HG03521 (cell line): ENCODE measurements at regions not wholly inside any gene's neighbourhood (a gene's known extent, or its start where the extent isn't known, plus 50 kb on each side); places are given as distances from the start of the nearest gene placed in this dataset.

ENCODE experiments used
- ATAC-seq: cut with Tn5 transposase; IDR thresholded peaks from one replicate; pipeline ENCODE4 v1.9.1; 2021; ENCODE audit warnings: mild to moderate bottlenecking, moderate library complexity; ENCODE audit not compliant: unreplicated experiment

DNA sequence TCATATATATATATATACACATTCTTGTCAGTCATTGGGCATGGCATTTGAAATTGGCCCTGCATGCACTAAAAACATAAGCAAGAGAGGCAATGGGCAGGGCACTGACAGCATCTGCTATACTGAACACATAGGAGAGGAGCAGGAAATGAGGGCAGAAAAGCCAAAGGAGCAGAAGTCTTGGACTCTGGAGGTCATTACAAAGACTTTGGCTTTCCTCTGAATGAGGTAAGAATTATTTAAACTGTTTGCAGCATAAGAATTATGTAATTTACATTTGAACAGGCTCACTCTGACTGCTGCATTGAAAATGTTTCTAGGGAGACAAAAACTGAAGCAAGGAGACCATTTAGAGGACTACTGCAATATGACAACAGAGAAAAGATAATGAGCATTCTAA is 396.5 kb downstream of the PRDM5 start:
- no peak for ATAC-seq

DNA sequence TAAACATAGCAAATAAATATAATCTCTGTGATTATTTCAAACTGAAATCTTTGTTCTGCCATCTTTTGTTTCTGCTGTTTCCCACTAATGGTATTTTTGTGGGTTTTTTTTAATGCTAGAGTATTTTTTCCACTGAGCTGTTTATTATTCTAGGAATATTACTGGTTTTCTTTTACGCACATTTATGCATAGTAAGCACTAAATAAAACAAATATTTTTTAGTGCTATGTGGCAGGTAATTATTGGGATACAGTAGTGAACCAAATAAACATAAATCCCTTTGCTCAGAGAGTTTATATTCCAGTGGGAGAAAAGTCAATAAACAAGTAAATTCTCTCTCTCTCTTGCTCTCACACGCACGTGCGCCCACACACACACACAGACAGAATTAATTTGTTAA is 397.4 kb downstream of the PRDM5 start:
- no peak for ATAC-seq

DNA sequence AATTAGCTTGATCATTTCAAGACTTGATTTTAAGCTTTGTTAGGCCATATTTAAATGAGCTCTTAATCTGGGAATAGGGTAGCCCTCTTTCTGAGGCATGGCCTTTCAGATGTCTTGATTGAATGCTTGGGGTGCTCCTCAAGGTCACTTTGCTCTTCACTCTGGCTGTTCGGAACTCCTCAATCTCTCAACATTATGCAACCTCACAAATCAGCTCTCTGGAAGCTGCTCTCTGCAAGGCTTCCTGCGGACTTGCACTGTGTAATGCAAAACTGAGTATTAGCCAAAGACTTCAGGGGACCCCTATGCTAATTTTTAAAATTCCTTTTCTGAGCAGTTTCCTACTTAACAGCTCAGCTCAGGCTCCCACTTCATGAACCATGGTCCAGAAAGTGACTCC is 398.3 kb downstream of the PRDM5 start:
- no peak for ATAC-seq

DNA sequence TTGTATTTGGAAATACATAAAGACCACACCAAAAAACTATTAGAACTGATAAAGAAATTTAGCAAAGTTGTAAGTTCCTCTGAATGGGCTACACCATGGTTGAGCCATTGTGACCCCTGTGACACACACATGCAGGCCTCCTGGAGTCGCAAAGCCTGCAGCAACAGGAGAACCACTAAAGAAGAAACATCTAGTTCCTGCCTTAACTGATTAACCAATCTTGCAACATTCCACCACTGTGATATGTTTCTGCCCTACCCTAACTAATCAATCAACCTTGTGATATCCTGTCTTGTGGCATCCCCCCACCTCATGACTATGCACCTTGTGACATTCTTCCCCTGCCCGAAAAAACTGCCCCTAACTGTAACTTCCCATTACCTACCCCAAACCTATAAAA is 401.8 kb downstream of the PRDM5 start:
- ATAC-seq: no peak

DNA sequence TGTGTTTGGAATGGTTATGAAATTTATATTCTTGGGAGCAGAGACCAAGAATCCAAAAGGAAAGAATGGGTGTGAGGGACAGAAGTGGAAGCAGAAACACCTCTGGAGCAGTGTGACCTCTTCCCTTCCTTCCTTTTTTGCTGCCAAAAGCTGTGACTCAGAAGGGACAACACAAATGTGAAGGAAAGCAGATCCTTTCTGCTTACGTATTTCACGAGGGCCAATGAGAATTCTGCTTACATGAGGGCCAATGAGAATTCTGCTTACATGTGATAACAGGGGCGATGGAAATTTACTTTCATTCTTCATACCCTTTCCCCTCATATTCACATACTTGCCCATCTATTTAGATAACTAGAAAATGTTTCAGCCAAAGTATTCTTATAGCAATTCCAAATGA is 404.6 kb downstream of the PRDM5 start:
- no peak for ATAC-seq

DNA sequence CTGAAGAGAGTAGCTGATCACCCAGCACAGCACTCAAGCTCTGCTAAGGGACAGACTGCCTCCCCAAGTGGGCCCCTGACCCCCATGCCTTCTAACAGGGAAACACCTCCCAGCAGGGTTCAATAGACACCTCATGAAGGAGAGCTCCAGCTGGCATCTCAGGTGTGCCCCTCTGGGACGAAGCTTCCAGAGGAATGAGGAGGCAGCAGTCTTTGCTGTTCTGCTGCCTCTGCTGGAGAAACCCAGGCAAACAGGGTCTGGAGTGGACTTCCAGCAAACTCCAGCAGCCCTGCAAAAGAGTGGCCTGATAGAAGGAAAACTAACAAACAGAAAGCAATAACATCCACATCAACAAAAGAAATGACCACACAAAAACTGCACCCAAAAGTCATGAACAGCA is 412.8 kb downstream of the PRDM5 start:
- no peak for ATAC-seq

DNA sequence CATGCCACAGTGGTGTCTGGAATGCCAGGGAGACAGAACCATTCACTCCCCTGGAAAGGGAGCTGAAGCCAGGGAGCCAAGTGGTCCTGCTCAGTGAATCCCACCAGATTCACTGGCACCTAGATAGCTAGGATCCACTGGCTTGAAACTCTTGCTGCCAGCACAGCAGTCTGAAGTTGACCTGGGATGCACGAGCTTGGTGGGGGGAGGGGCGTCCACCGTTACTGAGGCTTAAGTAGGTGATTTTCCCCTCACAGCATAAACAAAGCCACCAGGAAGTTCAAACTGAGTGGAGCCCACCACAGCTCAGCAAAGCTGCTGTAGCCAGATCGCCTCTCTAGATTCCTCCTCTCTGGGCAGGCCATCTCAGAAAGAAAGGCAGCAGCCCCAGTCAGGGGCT is 413.3 kb downstream of the PRDM5 start:
- ATAC-seq: no peak

DNA sequence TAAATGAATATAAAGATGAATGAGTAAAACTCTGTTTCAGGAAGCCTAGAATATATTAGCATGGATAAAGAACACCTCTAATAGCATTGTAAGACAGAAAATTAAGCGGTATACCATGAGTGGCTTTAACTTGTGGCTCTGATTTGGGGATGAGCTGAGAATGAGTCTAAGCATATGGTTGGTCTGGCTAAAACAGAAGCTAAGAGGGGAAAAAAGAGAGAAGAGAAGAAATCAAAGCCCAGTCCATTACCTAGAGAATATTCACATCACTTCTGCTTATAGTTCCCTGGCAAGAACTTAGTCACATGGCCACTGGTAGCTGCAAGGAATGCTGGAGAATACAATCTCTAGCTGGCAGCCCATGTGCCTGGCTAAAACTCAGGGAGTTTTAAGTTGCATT is 414.5 kb downstream of the PRDM5 start:
- ATAC-seq: no peak

DNA sequence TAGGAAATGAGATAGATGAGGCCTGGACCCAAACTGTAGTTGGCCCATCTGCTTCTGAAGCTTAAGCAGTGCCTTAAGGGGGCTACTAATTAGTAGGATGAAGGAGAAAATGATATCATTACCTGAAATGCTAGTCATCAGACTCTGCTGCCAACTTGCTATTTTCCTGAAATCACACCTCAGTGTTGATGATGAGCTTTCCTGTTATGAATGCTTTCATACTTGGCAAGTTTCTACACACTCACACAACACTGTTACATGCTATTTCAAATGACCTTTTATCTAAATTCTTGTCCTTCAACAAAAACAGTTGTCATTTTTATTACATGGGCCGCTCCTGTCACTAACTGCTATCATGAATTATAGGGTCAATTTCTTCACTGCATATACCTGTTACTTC is 416.0 kb downstream of the PRDM5 start:
- no peak for ATAC-seq

DNA sequence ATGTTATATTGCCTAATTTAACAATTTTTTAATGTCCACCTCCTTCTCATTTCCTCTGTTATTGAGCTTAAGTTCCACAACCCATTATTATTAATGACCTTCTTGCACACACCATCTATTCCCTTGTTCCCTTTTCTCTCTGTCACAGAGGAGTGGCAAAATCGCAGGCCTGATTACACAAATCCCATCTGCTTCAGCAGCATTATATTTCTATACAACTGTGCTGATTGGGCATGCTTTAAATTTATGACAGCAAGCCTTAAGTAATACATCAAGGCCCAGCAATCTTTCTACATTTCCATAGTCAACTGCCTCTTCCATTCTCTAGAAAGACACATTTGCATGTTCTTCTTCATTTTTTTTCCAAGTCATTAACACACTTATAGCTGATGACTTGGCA is 423.8 kb downstream of the PRDM5 start:
- ATAC-seq: no peak

DNA sequence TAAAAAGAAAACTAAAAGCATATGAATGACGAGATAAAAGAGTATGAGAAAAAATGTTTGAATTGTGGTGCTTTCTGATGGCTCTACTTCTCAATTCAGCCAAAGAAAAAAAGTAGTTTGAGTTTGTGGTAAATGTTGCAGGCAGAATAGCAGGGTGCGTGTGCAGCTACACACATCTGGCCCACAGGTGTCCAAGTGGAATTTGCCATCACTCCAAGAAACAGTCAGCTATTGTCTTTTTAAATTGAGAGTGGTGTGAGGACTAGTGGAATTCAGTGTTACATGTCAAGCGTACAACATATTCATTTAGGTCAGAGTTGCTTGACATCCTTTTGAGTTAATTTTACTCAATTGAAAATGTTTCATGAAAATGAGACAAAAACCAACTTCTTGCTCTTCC is 424.8 kb upstream of the MAD2L1 start:
- no peak for ATAC-seq

DNA sequence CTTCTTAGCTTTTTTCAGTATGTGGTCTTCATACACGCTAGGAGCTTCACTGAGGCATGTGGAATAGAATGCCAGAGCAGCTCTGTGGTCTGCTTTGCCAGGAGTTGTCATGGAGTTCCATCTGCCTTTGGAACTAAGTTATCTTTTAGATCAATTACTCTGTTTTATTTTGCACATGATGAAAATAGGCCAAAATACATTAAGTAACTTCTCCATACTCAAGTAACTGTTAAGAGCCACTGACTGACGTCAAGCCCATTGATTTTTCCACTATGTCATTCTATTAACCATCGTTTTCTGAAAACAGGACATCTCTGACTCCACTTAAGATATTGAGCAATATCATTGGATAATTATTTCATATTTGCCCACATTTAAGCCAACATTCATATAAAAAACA is 415.1 kb upstream of the MAD2L1 start:
- no peak for ATAC-seq

DNA sequence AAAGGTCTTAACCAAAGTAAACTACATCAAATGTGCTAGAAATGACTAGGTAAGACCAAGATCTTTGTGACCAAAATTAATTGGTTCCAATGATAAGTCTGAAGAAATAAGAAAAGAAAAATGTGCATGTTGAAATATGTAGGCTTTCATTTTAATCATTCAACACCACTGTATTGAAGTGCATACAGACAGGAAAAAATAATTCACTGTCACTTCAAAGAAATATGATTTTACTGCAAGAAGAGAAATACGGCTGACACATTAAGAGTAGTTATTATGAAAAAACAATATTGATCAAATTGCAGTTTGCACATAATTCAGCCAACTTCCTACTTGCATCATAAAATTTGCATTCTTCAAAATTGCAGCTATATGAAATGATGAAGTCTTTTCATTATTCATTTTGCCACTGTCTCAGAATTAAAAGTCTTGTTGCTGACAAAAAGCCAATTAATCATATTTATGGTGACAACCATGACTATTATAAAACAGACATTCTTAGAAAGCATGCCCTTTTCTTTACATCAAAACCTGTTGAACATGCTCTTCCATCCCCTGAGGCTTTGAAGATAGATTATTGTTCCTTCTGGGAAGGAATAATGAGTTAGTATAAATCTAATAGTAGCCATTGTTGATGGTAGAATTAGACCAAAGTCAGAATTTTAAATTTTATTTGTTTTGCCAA is 405.9 kb upstream of the MAD2L1 start:
- ATAC-seq: no peak

DNA sequence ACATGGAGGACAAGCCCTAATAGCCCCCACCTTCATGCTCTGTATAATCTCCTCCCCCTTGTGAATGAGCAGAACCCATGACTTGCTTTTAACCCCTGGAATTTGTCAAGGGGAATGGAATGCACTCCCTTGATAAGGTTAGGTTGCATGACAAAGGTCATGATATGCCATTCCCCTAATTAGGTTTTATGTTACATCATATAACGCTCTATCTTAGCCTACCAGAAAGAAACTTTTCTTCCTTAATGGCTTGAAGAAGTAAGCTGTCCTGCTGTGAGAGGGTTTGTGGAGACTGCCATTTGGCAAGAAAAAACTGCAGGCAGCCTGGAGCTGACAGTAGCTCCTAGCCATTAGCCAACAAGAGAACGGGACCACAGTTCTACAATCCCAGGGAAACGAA is 399.8 kb upstream of the MAD2L1 start:
- ATAC-seq: no peak

DNA sequence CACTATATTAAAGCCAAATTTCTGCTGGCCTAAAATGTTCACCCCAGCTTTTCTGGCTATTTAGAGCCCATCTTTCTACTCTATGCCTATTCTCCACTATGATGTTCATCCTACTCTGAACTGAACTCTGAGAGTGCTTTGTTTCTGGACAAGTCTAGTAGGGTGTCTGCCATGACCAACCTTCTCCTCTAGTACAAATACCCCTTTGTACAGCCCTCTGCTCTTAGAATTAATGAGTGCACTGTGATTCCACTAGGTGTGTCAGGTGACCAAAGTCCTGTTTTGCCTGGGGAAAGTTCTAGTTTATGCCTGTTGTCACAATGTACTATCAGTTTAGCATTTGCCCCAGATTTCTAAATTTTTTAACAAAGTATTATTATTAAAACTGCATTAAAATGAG is 388.1 kb upstream of the MAD2L1 start:
- ATAC-seq: no peak

DNA sequence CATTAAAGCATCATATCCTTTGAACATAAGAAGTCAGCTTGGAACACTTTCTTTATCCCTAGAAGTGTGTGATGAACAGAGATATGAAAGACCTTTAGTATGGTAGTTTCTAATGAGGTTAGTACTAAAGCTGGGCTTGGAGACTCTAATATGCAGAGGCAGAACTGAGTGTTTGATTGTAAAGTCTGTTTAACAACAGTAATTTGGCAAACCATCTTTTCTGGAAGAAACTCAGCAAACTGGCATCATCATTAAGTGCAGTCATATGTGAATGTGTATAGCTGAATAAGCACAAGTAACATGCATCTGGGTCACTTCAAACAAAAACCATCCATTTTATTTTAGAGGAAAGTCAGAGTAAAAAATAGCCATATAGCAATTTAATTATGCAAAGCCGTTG is 385.9 kb upstream of the MAD2L1 start:
- no peak for ATAC-seq

DNA sequence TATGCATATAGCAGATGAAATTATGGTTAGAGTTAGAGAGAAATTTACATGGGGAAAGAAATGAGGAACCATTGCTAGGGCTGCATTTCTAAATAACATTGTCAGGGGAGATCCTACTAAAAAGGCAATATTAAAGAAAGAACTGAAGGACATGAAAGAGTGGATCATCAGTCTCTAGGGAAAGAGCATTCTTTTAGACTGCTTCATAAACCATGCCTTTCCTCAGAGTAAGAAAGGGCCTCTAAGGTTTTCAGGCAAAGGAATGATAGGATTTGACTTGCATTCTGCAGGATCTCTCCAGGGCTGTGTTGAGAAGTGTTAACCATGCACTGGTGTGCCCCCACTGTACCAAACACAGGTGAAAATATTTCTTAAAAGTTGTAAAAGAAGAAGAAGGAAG is 385.4 kb upstream of the MAD2L1 start:
- ATAC-seq: no peak

DNA sequence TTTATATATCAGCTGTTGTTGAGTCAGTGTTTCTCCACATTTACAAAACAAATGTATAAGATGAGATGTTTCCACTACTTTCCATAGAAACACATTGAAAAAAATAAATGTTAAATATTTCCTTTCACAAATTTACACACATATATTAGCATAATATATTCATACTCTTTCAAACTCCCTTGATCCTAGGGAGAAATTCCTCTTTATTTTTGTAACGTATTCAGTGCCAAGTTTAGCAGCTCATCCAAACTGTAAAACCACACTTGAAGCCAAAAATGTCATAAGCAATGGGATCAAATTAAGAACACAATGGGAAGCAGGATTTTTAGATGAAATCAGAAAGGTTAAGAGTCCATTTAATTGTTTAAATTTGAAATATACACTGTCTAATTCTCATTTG is 381.1 kb upstream of the MAD2L1 start:
- ATAC-seq: no peak

DNA sequence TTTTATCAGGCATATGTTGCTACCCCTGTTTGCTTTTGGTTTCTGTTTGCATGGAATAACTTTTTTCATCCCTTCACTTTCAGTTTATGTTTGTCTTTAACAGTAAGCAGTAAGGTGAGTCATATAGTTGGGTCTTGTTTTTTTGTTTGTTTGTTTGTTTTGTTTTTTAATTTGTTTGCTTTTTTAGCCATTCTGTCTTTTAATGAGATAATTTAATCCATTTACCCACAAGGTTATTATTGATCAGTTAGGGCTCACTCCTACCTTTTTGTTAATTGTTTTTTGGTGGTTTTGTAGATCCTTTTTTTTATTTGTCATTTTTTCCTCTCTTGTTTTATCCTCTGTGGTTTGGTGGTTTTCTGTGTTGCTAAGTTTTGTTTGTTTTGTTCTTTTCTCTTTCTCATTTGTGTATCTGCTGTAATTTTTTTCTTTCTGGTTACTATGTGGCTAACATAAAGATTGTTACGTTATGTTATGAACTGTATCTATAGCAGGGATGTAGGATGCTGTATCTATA is 379.5 kb upstream of the MAD2L1 start:
- peak; percentile 86 for ATAC-seq

DNA sequence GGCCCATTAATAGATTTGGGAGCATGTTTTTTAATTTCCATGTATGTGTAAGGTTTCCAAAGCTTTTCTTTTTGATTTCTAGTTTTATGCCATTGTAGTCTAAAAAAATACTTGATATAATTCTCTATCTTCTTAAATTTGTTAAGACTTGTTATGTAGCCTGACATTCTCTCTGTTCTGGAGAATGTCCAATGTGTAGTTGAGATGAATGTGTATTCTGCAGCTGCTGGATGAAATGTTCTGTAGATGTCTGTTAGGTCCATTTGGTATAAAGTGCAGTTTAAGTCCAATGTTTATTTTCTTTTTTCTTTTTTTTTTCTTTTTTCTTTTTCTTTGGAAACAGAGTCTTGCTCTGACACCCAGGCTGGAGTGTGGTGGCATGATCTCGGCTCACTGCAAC is 378.5 kb upstream of the MAD2L1 start:
- no peak for ATAC-seq

DNA sequence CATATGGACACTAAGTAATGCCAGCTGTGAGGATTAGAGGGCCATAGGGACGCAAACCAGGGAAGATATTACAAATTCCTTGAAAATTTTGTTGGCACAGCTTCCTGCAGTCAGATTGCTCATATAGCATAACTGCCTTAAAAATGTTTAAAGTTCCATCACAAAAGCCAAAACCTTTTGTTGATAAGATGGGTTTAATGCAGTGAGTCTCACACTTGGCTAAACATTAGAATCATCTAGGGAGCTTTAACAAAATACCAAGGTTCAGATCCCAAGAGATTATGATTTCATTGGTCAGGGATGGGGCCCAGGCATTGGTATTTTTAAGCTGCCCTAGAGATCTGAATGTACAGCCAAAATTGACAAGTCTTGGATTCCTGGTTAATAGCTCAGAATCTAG is 376.5 kb upstream of the MAD2L1 start:
- ATAC-seq: no peak

DNA sequence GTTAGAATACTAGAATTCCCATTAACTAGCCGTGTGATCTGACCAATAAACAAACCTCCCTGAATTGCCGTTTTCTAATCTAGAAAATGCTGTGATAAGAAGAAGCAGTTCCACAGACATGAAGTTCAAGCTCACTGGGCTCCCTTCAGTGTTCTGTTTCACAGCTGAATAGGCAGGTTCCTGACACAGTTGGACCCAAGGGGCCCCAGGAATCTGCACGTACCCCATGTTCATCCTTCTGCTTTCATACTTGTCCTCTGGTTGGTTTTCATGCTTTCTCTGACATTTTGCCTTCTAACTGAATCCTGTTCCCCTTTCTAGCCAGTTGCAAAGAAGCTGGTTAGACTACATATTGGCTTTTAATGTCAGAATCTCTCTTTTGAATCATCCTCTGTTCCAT is 374.1 kb upstream of the MAD2L1 start:
- no peak for ATAC-seq

DNA sequence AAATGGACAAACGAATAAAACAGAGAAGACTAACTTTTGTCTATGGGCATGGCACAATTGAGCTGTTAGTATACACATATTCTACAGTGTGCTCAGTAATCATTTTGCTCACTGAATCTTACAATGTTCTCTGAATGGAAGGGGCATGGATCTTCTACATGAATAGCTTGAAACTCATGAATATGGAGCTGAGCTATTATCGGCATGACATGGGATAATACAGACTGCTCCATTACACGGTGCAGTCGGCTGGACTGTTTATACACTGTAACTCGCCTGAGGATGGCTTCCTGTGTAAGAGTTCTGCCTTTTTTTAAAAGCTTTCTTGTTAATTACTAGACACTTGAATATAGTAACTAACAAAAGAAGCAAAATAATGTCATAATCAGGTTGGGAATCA is 368.5 kb upstream of the MAD2L1 start:
- no peak for ATAC-seq
